RKO (cell line): ENCODE measurements at regions not wholly inside any gene's neighbourhood (a gene's known extent, or its start where the extent isn't known, plus 50 kb on each side); places are given as distances from the start of the nearest gene placed in this dataset.
"Not testable (repeated sequence)": the region's sequence is repeated elsewhere in the genome, so short reads cannot be mapped to it uniquely, and the experiment has no call there.

ENCODE experiments used
- DNase-seq: peaks from one replicate; pipeline ENCODE4 v3.0.0-alpha.2; 2016; ENCODE audit warnings: low spot score

DNA sequence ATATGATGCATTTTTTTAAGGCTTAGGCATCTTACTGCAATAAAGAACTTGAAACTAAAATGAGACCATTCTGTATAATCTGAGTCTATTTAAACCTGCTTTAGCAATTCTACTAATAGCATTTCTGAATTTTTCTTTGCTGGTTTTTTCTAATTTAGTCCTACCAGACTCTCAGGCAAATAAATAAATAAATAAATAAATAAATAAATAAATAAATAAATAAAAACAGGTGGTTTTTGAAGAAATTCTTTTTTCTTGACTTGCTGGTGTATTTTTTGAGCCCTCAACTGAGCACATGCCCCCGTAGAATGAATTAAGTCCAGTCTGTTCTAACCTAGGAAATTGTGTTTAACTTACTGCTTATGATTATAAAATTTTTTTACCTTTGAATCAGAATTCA, 134.7 kb upstream of the FOXP2 start:
- no peak for DNase-seq

DNA sequence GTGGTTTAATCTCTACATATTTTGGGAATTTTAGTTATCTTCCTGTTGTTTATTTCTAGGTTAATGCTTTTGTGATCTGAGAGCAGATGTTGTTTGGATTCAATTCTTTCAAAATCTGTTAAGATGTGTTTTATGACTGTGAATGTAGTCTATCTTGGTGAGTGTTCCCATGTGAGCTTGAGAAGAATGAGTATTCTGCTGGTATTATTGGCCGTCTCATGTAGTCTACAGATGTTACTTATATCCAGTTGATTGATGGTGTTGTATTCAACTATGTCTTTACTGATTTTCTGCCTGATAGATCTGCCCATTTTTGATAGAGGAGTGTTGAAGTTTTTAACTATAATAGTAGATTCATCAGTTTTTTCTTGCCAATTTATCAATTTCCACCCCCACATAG, 141.4 kb upstream of the FOXP2 start:
- no peak for DNase-seq

DNA sequence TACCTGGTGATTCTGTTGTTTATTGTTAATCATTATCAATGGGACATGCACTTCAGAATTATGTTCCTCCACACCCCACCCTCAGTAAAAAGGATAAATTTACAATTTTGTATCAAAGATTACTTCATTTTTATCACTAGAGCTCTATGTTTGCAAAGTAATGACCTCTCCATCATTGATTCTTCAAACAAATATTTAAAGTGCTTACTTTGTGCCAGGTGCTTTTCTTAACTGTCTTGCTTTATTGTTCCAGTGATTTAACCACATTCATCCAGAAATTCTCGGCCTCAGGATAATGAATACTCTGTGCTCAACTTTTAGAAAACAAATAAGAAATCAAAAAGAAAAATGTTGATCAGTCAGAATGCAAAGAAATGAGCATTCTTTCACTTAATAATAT, 144.9 kb upstream of the FOXP2 start:
- no peak for DNase-seq

DNA sequence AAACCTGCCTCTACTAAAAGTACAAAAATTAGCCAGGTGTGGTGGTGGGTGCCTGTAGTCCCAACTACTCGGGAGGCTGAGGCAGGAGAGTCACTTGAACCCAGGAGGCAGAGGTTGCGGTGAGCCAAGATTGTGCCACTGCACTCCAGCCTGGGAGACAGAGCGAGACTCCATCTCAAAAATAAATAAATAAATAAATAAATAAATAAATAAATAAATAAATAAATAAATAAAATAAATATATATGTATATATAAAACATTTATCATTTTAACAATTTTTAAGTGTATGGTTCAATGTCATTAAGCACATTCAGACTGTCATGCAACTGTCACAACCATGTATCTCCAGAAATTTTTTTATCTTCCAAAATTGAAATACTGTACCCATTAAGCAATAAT, 147.1 kb upstream of the FOXP2 start:
- not testable (repeated sequence) for DNase-seq

DNA sequence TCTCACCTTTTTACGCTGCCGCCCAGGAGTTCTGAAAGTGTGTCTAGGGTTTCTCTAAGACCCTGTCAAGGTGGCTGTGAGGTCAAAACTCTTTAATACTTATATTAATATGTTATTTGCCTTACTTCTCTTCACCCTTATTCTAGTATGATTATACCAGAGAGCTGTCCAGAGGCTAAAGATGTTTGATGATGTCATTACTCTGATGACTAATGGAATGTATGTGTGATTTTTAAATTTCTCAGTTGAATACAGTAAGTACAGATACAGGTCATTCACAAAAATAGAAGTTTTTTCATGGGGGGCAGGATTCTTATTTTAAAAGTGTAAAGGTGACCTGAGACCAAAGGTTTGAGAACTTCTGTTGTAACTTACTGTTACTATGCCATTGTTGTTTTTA, 150.6 kb upstream of the FOXP2 start:
- DNase-seq = peak; percentile 20

DNA sequence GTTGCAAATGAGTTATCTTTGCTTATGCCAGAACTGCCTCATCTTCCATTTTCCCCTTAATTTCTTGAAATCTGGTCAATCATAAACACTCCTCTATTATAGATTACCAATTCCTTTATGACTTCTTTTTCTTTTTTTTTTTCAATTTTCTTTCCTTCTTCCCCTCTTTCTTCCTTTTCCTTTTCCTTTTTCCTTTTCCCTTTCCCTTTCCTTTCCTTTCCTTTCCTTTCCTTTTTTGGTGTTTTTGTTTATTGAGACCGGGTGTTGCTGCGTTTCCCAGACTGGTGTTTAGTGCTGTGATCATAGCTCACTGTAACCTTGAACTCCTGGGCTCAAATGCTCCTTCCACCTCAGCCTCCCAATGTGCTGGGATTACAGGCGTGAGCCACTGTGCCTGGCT, 151.4 kb upstream of the FOXP2 start:
- no peak for DNase-seq

DNA sequence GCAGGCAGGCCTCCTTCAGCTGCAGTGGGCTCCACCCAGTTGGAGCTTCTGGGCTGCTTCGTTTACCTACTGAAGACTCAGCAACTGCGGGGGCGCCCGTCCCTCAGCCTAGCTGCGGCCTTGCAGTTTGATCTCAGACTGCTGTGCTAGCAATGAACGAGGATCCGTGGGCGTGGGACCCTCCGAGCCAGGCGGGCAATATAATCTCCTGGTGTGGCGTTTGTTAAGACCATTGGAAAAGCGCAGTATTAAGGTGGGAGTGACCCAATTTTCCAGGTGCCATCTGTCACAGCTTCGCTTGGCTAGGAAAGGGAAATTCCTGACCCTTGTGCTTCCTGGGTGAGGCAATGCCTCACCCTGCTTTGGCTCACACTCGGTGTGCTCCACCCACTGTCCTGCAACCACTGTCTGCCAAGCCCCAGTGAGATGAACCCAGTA, 159.2 kb upstream of the FOXP2 start:
- no peak for DNase-seq

DNA sequence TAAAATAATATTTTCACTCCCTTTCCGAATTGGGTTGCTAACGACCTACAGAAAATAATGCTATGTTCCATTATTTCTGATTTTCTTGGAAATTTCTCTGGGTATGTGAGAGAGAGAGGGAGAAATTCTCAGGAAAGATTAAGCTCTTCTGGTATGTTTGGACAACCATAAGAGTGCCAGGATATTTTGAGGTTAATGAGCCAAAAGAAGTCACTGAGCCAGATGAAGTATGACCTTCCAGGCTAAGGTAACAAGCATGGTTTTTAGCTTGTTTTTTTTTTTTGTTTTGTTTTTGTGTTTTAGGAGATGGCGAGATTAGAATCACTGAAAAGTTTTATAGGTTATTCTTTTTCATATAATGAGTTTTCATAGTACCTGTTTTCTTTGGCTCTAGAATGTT, 171.0 kb upstream of the FOXP2 start:
- no peak for DNase-seq

DNA sequence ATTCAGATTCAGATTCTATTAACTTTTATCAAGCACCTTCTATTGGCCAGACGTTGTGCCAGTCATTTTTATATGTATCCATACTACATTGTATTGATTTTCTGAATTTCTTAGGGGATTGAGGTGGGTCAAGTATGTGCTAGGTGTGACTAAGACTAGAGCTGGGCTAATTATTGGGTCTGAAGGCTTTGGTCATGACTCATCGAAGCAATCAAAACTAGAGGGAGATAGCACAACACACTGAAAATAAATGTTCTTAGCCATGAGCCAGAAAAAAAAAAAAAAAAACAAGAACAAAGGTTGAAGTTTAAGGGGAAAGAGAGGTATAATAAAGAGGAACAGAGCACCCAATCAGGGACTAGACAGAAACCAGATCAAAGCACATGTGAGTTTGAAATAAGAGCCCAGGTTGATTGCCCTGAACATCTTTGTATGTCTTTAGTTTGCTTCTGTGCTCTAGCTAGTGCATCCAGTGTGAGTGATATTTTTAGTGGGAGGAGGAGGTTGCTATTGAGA, 171.6 kb upstream of the FOXP2 start:
- DNase-seq = no peak

DNA sequence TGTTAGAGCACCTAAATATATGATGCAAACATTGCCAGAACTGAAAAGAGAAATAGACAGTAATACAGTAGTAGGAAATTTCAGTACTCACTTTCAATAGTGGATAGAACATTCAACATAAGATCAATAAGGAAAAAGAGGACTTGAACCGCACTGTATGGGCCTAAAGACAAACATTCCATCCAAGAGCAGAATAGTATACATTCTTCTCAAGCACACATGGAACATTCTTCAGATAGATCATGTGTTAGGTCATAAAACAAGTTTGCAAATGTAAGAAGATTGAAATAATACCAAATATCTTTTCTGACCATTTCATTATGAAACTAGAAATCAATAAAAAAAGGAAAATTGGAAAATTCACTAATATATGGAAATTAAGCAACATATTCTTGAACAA, 185.4 kb upstream of the FOXP2 start:
- no peak for DNase-seq

DNA sequence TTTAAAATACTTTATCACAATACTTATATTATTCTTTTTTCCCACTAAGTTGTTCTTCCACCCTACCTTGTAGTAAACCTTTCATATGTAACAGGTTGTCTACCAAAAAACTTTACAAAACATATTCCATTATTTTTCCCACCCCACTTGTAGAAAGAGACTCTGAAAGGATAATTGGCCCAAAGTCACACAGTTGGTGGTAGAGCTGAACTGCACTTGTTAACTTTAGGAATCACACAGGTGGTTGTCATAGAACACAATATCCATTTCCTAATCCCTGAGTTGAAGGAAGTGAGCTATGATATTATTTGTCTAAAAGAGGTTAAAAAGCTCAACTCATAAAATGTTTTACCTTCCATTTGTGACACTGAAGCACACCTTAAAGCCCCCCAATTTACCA, 188.8 kb upstream of the FOXP2 start:
- DNase-seq = no peak

DNA sequence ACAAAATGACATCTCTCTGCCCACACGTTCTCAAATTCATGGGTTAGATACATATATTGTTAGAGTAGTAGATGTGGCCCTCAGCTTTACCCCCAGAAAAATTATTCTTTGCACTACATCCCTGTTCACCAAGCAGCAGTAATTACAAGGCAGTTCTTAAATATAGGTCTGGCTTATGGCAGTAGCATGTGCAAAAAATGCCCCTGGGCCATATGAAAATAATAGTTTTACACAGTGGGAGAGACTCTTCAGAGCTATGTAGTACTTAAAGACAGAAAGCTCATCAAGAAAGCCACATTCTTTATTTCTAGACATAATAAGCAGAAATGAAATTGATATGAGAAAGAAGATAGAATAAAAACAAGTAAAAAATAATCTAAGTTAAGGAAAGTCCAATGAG, 196.3 kb upstream of the FOXP2 start:
- DNase-seq = no peak

DNA sequence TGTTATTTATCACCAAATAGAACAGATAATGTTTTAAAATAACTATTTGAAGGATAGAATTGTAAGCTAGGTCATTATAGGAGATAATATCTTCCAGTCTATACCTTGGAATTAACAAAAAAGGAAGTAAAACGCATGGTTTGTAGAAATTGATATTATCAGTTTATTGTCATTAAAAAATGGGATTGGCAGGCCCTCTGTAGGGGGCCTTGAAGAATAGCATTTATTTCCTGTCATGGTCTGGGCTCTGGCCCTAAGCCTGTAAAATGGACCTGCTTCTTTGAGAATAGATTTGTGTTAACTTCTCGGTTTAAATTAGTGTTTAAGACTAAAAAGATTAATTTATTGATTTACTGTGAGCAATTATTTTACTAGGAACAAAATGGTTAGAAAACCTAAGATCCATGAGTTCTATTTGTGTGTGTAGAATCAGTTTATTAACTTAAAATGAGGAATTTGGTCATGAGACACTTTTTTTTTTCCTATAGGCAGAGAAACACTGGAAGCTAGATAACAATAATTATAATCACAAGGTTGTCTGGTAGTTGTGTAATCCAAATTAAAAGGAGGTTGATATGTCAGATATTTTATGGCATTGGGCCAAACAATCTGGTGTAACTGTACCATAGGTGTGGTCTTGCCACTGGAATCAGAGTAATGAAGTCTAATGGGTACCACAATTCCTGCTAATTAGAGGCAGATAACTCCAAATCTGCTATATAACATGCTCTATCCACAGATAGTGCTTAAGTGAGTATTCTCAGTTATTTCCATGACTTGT, 197.4 kb upstream of the FOXP2 start:
- peak; percentile 52 for DNase-seq

DNA sequence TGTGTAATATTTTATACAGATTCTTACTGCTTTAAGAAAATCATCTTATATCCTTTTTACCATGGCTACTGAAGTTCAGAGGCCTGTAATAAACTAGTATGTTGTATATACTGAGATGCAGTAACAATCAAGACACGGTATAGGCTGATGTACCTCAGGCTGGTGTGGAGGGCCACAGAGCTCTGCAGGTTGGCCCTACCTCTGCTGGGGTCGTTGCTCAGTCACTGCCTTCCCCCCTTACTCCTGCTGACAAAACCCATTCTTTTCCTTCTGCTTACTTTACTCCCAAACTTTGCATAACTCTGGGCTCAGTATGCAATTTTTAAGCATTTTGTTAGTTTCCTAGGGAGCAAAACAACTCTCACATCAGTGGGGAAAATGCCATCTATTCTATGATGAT, 200.1 kb upstream of the FOXP2 start:
- no peak for DNase-seq

DNA sequence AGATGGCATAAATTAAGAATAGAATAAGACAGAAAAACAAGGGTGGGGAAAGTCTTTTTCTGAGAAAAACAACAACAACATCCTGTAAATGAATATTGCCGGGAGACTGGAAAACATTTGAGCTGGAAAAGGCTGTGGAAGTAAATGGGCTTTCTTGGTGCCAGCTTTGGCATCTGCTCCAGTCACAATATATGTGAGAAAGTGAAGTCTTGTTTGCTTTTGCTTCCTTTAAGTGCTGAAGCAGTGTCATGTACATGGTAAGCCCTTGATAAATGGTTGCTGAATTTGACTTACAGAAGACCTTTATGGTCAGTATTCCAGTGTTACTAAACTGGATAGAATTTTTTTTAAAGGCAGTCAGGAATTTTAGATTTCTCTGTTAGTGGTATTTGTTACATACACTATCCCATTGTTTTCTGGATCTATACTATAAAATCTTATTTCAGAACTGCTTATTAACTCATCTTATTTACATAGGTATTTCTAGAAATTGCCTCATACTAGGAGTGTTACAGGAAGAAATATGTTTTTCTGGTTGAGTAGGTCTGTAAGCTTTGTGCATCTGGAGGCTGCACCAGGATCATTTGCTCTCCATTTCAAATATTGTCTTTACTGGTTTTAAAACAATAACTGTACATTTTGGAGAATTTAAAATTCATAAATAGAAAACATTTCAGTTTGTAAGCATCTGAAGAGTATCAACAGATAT, 201.7 kb upstream of the FOXP2 start:
- no peak for DNase-seq

DNA sequence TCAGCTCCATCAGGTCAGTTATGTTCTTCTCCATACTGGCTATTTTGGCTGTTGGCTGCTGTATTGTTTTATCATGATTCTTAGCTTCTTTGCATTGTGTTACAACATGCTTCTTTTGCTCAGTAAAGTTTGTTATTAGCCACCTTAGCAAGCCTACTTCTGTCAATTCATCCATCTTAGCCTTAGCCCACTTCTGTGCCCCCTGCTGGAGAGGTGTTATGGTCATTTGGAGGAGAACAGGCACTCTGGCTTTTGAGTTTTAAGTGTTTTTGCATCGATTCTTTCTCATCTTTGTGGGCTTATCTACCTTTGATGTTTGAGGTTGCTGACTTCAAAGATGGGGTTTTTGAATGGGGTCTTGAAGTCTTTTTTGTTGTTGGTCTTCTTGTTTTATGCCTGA, 204.6 kb upstream of the FOXP2 start:
- DNase-seq = no peak

DNA sequence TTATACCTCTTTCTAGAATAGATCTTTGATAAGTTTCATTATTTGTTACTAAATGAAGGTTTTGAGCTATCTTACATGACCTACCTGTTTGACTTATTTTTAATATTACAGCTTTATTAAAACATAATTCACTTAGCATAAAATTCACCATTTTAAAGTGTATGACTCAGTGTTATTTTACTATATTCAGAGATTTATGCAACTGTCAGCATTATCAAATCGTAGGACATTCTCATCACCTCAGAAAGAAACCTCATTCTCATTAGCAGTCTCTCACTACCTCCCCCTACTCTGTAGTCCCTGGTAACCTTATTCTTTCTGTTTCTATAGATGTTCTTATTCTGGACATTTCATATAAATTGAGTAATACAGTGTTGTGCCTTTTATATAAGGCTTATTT, 207.9 kb upstream of the FOXP2 start:
- no peak for DNase-seq

DNA sequence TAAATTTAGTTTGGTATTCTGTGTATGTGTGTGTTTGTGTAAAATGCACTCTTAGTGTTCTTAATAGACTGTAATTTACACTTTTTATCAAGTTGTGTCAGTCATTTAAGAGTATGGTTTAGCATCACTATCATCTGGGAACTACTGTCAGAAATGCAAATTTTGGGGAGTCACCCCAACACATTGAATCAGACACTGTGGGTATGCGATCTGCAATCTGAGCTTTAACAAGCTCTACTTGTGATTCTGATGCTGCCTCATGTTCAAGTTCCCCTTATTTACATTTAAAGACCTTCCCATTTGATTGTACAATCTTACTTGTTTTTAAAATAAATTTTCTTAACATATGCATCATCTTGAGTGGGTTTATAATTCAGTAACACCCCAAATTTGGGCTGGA, 218.1 kb upstream of the FOXP2 start:
- no peak for DNase-seq

DNA sequence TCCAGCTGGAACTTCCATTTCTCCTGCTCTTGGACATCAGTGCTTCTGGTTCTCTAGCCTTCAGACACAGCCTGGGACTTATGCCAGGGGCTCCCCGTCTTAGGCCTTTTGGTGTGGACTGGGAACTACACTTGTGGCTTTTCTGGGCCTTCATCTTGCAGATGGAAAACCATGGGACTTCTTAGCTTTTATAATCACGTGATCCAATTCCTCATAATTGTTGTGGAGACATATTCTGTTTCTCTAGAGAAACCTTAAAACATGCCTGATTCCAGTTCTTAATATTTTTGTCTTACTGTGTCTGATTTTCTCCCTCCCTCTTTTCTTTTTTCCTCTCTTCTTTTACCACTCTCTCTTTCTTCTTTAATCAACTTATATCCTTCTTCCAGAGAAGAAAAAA, 224.2 kb upstream of the FOXP2 start:
- DNase-seq = no peak

DNA sequence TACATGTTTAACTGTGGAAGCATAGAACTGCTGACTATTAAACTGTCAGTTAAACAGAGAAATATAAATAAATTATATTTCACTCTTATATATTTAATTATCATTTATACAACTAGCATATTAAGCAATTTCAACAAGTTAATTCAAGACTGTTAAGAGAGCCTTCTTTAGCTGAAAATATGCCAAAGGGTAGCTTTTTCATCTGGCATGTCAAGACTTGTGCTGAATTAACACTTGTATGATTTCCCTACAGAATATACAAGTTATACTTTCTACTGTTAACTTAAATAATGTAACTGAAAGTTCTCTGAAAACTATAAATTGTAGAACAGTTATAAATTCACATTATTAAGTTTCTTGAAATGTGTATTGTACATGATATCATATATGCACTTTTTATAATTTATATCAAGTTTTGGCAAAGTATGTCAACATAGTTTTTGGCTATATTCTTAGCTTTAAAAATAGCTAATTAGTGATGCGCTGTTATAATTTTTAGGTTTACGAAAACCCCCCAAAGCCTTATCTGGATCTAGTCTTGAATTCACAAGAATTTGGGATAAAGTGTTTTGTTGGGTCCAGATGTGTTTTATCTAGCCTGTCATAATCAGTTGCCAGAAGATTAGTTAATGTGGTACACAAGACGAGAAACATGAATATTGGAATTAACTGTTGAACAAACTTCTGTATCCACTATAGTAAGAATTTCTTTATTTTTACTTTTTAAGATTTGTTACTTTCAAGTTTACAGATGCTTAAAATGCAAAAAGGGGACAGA, 231.1 kb upstream of the FOXP2 start:
- DNase-seq = no peak

DNA sequence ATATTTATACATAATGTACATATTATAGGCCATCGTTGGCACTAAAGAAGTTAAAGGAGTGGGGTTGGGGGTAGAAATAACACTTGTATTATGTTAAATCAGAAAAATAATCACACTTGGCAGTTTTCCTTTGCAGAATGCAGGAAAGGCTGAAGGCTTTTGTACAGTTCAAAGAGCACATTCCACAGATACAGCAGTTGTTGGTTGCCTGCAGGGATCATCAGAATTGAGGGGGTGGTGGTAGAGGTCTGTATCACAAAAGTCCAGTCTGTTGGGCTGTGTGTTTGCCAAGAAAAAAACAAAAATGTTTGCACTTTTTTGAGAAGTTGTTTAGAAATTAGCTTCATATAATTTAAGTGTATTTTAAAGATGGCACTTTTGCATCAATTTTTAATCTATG, 231.8 kb upstream of the FOXP2 start:
- no peak for DNase-seq

DNA sequence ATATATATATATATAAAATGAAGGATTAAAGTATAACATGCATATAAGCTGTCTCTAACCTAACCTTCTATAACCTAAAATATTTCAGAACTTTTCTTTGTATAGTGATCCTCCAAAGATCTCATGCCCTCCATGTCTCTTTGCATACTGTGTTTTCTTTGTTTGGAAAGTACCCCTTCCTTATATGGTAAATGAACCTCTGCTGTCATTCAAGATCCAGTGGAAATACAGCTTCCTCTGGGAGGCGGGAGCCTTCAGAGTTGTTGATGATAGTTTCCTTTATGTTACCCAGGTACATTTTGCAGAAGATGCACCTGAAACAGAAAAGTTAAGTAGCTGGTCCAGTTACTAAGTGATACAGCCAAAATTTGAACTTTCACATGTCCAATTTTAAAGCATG, 233.3 kb upstream of the FOXP2 start:
- no peak for DNase-seq
